IPS-20b (cell line): ENCODE measurements at regions not wholly inside any gene's neighbourhood (a gene's known extent, or its start where the extent isn't known, plus 50 kb on each side); places are given as distances from the start of the nearest gene placed in this dataset.
"Not testable (repeated sequence)": the region's sequence is repeated elsewhere in the genome, so short reads cannot be mapped to it uniquely, and the experiment has no call there.

Experiments used
- H3K27ac ChIP-seq: one replicate; pipeline ENCODE4 v1.5.1; 2013; ENCODE audit warnings: low read length
- H3K27me3 ChIP-seq: 2 replicates; pipeline ENCODE4 v1.6.1; 2013; ENCODE audit warnings: mild to moderate bottlenecking, low read length, inconsistent platforms; ENCODE audit not compliant: insufficient read depth
- H3K36me3 ChIP-seq: 2 replicates; pipeline ENCODE4 v1.6.1; 2013; ENCODE audit warnings: low read depth, mild to moderate bottlenecking, inconsistent platforms, low read length, moderate library complexity; ENCODE audit not compliant: insufficient read depth
- H3K4me1 ChIP-seq: 2 replicates; pipeline ENCODE4 v1.6.1; 2013; ENCODE audit warnings: mild to moderate bottlenecking, control low read depth, inconsistent platforms, low read length, moderate library complexity; ENCODE audit not compliant: insufficient read depth
- H3K4me3 ChIP-seq: 2 replicates; pipeline ENCODE4 v1.5.1; 2013; ENCODE audit warnings: mild to moderate bottlenecking, low read length, inconsistent platforms
- H3K9ac ChIP-seq: 2 replicates; pipeline ENCODE4 v1.6.1; 2013; ENCODE audit warnings: low read depth, mild to moderate bottlenecking, inconsistent platforms, low read length, moderate library complexity
- H3K9me3 ChIP-seq: 2 replicates; pipeline ENCODE4 v1.6.1; 2013; ENCODE audit warnings: mild to moderate bottlenecking, low read depth, low read length, inconsistent platforms; ENCODE audit not compliant: insufficient read depth

DNA sequence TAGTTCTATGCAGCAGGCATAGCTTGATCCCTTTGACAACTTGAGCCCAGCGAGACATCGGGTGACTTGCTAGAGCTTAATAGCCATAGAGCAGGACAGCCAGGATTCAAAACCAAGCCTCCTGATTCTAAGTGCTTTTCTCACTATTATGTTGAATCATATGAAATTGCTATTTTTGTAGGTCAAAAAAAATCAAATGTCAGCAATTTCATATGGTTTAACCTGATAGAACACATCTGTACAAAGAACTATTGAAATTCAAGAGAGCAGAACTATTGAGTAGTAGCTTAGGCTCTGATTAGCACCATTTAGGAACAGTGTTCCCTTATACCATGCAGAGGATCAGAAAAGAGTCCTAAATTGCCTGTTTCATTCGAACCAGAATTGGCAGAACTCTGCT lies 132.0 kb downstream of the EMP1 start:
- no peaks in the 10 kb centered on the region for H3K27me3 ChIP-seq
- no peaks in the 10 kb centered on the region for H3K36me3 ChIP-seq
- no peak overlapping the region for H3K4me3 ChIP-seq
- peaks cover 3% of the 10 kb centered on the region; the same call in 1 of the 2 replicates for H3K9me3 ChIP-seq
- no peaks in the 10 kb centered on the region for H3K4me1 ChIP-seq
- no peak overlapping the region for H3K27ac ChIP-seq
- H3K9ac ChIP-seq: no peak overlapping the region

- Histone ChIP-seq H3K27ac (no peak overlapping the region), H3K36me3 (no peaks in the 10 kb centered on the region), H3K27me3 (no peaks in the 10 kb centered on the region), H3K9ac (no peak overlapping the region), H3K9me3 (no peaks in the 10 kb centered on the region), H3K4me3 (no peak overlapping the region), H3K4me1 (no peaks in the 10 kb centered on the region)
Observed at GRCh38 chr12:13326076-13326475, 129.6 kb downstream of the EMP1 start.

DNA sequence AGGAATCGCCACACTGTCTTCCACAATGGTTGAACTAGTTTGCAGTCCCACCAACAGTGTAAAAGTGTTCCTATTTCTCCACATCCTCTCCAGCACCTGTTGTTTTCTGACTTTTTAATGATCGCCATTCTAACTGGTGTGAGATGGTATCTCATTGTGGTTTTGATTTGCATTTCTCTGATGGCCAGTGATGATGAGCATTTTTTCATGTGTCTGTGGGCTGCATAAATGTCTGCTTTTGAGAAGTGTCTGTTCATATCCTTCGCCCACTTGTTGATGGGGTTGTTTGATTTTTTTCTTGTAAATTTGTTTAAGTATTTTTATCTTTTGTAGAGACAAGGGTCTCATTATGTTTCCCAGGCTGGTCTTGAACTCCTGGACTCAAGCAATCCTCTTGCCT lies 128.5 kb downstream of the EMP1 start:
- not testable (repeated sequence) for H3K9ac ChIP-seq, H3K36me3 ChIP-seq, H3K4me3 ChIP-seq, H3K9me3 ChIP-seq, H3K27me3 ChIP-seq, H3K27ac ChIP-seq, H3K4me1 ChIP-seq

DNA sequence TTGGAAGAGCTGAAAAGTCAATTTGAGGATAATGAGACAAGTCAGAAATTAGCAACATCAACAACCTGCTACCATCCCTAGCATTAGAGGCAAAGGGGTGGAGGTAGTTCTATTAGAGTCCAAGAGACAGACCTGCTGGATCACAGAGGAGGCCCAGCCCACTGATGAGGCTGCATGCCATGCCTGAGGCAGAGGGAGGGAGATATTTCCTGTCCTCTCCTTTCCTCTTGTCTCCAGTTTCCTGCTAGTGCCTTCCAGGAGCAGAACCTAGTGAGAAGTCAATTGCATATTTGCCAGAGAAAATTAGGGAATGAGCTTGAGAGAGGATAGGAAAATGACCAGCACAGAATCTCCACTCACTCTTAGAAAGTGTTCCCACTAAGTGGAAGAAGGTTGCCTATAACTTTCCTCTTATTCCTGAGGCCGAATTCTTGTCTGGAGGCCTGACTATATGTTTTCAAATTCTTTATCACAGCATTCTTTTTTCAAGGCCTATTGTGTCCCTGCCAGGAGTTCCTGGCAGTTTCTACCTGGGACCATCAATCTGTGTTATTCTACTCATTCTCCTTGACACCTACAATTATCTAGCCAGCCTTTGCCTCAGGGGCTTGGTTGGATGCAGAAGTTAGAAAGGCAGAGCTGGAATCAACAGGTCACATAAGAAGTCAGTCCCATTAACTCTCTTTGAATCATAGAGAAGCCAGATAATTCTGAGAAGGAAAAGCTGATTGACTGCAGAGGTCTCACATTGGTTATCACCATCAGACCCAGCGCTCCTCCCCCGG lies 121.9 kb downstream of the EMP1 start:
- no peak overlapping the region for H3K9ac ChIP-seq
- H3K27ac ChIP-seq: no peak overlapping the region
- no peaks in the 10 kb centered on the region for H3K36me3 ChIP-seq
- no peaks in the 10 kb centered on the region for H3K27me3 ChIP-seq
- H3K4me1 ChIP-seq: peaks cover 12% of the 10 kb centered on the region; the same call in 1 of the 2 replicates
- no peak overlapping the region for H3K4me3 ChIP-seq
- peaks cover 15% of the 10 kb centered on the region for H3K9me3 ChIP-seq

GRCh38 chr12:13316587-13317246 lies 120.2 kb downstream of the EMP1 start:
- no peak overlapping the region for H3K27ac ChIP-seq
- H3K36me3 ChIP-seq: no peaks in the 10 kb centered on the region
- H3K27me3 ChIP-seq: no peaks in the 10 kb centered on the region
- peaks cover 12% of the 10 kb centered on the region; the same call in 1 of the 2 replicates for H3K4me1 ChIP-seq
- H3K9ac ChIP-seq: no peak overlapping the region
- H3K4me3 ChIP-seq: no peak overlapping the region
- peaks cover 15% of the 10 kb centered on the region for H3K9me3 ChIP-seq

GRCh38 chr12:13313886-13314285 lies 117.4 kb downstream of the EMP1 start:
- H3K4me3 ChIP-seq: no peak overlapping the region
- H3K36me3 ChIP-seq: no peaks in the 10 kb centered on the region
- H3K9me3 ChIP-seq: peaks cover 15% of the 10 kb centered on the region
- no peak overlapping the region for H3K27ac ChIP-seq
- no peaks in the 10 kb centered on the region for H3K27me3 ChIP-seq
- no peaks in the 10 kb centered on the region for H3K4me1 ChIP-seq
- no peak overlapping the region for H3K9ac ChIP-seq

DNA sequence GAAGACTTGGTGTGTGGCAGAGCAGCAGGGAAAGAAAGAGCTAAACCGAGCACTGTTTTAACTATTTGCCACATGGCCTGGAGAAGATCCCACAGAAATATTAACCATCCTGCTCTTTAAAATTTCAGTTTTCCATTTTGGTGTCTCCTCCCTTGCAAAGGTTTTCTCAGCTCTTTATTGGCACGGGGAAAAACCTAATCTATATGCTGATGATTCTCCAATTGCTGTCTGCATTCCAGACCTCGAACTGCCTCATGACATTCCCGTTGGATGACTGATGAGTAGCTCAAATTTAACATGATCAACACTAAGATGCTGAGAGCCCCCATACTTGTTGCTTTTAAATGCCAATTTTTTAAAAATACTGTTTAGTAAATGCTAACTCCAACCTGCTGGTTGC lies 115.0 kb downstream of the EMP1 start:
- Histone ChIP-seq H3K27ac (no peak overlapping the region), H3K9me3 (peaks cover 5% of the 10 kb centered on the region; the same call in 1 of the 2 replicates), H3K4me1 (no peaks in the 10 kb centered on the region), H3K36me3 (no peaks in the 10 kb centered on the region), H3K4me3 (no peak overlapping the region), H3K9ac (no peak overlapping the region), H3K27me3 (no peaks in the 10 kb centered on the region)

DNA sequence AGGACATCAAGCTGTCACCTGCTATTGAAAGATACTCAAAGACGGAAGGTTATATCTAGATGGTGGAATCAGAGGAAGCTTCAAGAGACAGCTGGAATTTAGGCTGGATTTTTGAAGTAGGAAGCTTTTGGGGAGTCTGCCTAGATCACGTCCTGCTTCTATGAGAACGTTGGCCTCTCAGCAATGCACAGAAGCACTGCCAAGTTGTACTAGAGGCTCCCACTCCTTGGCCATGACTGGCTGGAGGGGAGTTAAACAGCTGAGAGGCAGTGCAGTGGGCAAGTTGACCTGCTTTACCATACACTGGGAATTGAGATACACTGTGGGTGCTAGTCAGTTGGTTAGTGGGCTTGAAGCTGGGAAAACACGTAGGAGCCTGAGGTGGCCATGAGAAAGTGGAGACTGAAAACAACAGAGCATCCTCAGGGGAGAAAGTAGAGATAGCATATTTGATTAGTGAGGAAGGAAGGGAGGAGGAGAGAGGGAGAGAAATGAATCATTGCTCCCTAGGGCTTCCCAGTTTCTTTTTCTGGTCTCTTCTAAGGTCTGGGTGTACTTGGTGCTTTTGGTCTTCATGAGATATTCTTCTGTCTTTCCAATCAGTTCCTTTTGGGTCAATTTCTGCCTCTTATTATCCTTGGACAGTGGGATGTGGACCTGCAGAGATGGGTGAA lies 110.8 kb downstream of the EMP1 start:
- Histone ChIP-seq H3K9me3 (no peaks in the 10 kb centered on the region), H3K4me1 (no peaks in the 10 kb centered on the region), H3K27ac (no peak overlapping the region), H3K36me3 (no peaks in the 10 kb centered on the region), H3K9ac (no peak overlapping the region), H3K27me3 (no peaks in the 10 kb centered on the region), H3K4me3 (no peak overlapping the region)

GRCh38 chr12:13304924-13305323 lies 108.4 kb downstream of the EMP1 start:
- H3K36me3 ChIP-seq: no peaks in the 10 kb centered on the region
- H3K27ac ChIP-seq: no peak overlapping the region
- no peak overlapping the region for H3K4me3 ChIP-seq
- no peak overlapping the region for H3K9ac ChIP-seq
- H3K9me3 ChIP-seq: no peaks in the 10 kb centered on the region
- H3K27me3 ChIP-seq: no peaks in the 10 kb centered on the region
- H3K4me1 ChIP-seq: no peaks in the 10 kb centered on the region

- Histone ChIP-seq H3K27ac (no peak overlapping the region), H3K9ac (no peak overlapping the region), H3K4me1 (no peaks in the 10 kb centered on the region), H3K9me3 (no peaks in the 10 kb centered on the region), H3K4me3 (no peak overlapping the region), H3K27me3 (no peaks in the 10 kb centered on the region), H3K36me3 (no peaks in the 10 kb centered on the region)
Observed at GRCh38 chr12:13299457-13299856, 102.9 kb downstream of the EMP1 start.

DNA sequence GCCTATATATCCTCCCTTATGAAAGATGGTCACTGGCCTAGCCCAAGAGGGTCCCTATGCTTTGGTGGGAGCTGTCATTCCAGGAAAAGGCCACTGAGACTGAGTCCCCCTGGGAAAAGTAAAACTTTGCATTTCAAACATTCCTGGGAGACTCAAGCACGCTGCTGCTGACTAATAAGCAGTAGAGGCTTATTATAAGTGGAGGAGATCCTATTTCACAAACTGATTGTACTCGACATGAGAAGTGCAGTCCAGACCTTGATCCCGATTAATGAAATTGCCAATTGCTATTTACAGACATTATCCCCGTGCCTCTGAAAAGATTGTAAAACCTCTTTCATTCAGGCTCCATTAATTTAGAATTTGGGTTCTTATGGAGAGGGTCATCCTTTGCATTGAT lies 96.6 kb downstream of the EMP1 start:
- Histone ChIP-seq H3K36me3 (no peaks in the 10 kb centered on the region), H3K27me3 (no peaks in the 10 kb centered on the region), H3K4me3 (no peak overlapping the region), H3K27ac (no peak overlapping the region), H3K9ac (no peak overlapping the region), H3K9me3 (no peaks in the 10 kb centered on the region), H3K4me1 (no peaks in the 10 kb centered on the region)
